ENCODE measurements at regions not wholly inside any gene's neighbourhood (a gene's known extent, or its start where the extent isn't known, plus 50 kb on each side); places are given as distances from the start of the nearest gene placed in this dataset.

GRCh38 chr5:86807046-86808031 is 189.6 kb downstream of the COX7C start:
- no peaks in the 10 kb centered on the region for H3K27me3 ChIP-seq
- intact Hi-C loops (cut with DNase I): no loop called here

DNA sequence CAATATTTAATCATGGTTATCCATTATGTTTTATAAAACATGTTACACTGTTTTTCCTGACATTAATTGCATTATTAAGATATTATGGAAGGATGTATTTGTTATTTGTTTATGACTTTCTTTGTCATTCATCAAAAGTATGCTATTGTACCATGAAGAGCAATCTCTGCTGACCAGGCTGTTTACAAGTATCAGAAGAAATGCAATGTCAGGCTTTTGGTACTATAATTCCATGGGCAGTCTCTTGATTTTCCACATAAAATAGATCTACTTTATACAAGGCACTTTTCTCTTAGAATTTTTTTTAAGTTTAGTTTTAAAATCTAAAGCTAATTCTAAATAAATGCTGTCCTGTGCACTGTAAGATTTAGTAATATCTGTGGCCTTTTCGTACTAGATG is 196.6 kb downstream of the COX7C start:
- H3K4me3 ChIP-seq: no peak overlapping the region
- H3K36me3 ChIP-seq: no peaks in the 10 kb centered on the region
- intact Hi-C loops (cut with DNase I): no loop called here
- TF ChIP-seq CTCF (IDR thresholded peaks at IDR 0.05): no peak
- no peak for DNase-seq
- no peak overlapping the region for H3K27ac ChIP-seq
- H3K4me1 ChIP-seq: no peaks in the 10 kb centered on the region
- H3K27me3 ChIP-seq: no peaks in the 10 kb centered on the region
- H3K9me3 ChIP-seq: no peaks in the 10 kb centered on the region
- H3K9ac ChIP-seq (ENCODE audit: low read depth in 2 of 2, low read length in 2 of 2): no peak overlapping the region

More at GRCh38 chr5:86807046-86808031, 189.6 kb downstream of the COX7C start:
- DNase-seq: no peak
- Histone ChIP-seq H3K36me3 (no peaks in the 10 kb centered on the region), H3K27ac (no peak overlapping the region), H3K4me1 (no peaks in the 10 kb centered on the region), H3K4me3 (no peak overlapping the region), H3K9me3 (no peaks in the 10 kb centered on the region), H3K9ac (ENCODE audit: low read depth in 2 of 2, low read length in 2 of 2) (no peak overlapping the region)
- no peak for TF ChIP-seq CTCF (IDR thresholded peaks at IDR 0.05)

- H3K27ac ChIP-seq: no peak overlapping the region
- intact Hi-C loops (cut with DNase I): no loop called here
- no peaks in the 10 kb centered on the region for H3K27me3 ChIP-seq
- no peaks in the 10 kb centered on the region for H3K9me3 ChIP-seq
- H3K36me3 ChIP-seq: no peaks in the 10 kb centered on the region
- no peak overlapping the region for H3K4me3 ChIP-seq
- no peak for DNase-seq
- H3K9ac ChIP-seq (ENCODE audit: low read depth in 2 of 2, low read length in 2 of 2): no peak overlapping the region
- H3K4me1 ChIP-seq: no peaks in the 10 kb centered on the region
- no peak for TF ChIP-seq CTCF (IDR thresholded peaks at IDR 0.05)
These were observed 197.2 kb downstream of the COX7C start for GRCh38 chr5:86814907-86815306.

- Histone ChIP-seq H3K36me3 (no peaks in the 10 kb centered on the region), H3K4me1 (no peaks in the 10 kb centered on the region), H3K9me3 (no peaks in the 10 kb centered on the region), H3K27ac (no peak overlapping the region), H3K27me3 (no peaks in the 10 kb centered on the region), H3K4me3 (no peak overlapping the region), H3K9ac (ENCODE audit: low read depth in 2 of 2, low read length in 2 of 2) (no peak overlapping the region)
- no peak for TF ChIP-seq CTCF (IDR thresholded peaks at IDR 0.05)
- no peak for DNase-seq
- intact Hi-C loops (cut with DNase I): no loop called here
These were observed 206.9 kb downstream of the COX7C start for GRCh38 chr5:86824637-86825036.

DNA sequence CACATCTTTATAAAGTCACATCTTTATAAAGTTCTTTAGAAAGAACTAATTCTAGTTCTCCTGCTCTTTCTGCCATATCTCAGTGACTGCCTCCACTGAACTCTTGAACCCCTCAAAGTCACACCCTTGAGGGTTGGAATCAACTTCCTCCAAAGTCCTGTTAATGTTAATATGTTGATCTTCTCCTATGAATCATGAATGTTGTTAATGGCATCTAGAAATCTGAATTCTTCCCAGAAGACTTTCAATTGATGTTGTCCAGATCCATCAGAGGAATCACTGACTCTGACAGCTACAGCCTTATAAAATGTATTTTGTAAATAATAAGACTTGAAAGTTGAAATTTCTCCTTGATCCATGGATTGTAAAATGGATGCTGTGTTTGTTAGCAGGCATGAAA is 213.4 kb downstream of the COX7C start:
- Histone ChIP-seq H3K4me1 (no peaks in the 10 kb centered on the region), H3K27me3 (no peaks in the 10 kb centered on the region), H3K9me3 (no peaks in the 10 kb centered on the region), H3K4me3 (no peak overlapping the region), H3K36me3 (no peaks in the 10 kb centered on the region), H3K27ac (no peak overlapping the region), H3K9ac (ENCODE audit: low read depth in 2 of 2, low read length in 2 of 2) (no peak overlapping the region)
- intact Hi-C loops (cut with DNase I): no loop called here
- DNase-seq: no peak
- no peak for TF ChIP-seq CTCF (IDR thresholded peaks at IDR 0.05)
